GM23338 (cell line): ENCODE measurements at regions not wholly inside any gene's neighbourhood (a gene's known extent, or its start where the extent isn't known, plus 50 kb on each side); places are given as distances from the start of the nearest gene placed in this dataset.

Experiments
- ATAC-seq: fragments of 200-7000 bp; cut with Tn5 transposase; 3 replicates; pipeline ENCODE4 v1.9.1; 2020
- DNase-seq: peaks from one replicate; pipeline ENCODE4 v3.0.0-alpha.2; 2015; ENCODE audit warnings: low spot score
- H2AFZ ChIP-seq: fragments of 200-600 bp; sonication (generic); 2 replicates; pipeline ENCODE4 v1.8.0; 2016; ENCODE audit warnings: antibody characterized with exemption, mild to moderate bottlenecking, moderate library complexity
- H3F3A ChIP-seq: fragments of 200-600 bp; sonication (generic); replicated peaks from 2 replicates; pipeline ENCODE4 v1.8.0; 2017; ENCODE audit warnings: antibody characterized with exemption, mixed run types, low read depth
- H3K27ac ChIP-seq: fragments of 200-600 bp; sonication (generic); 2 replicates; pipeline ENCODE4 v1.6.1; 2016; ENCODE audit warnings: low read depth
- H3K27me3 ChIP-seq: fragments of 200-600 bp; sonication (generic); 2 replicates; pipeline ENCODE4 v1.8.0; 2016; ENCODE audit warnings: mild to moderate bottlenecking, mixed run types, moderate library complexity; ENCODE audit not compliant: insufficient read depth
- H3K36me3 ChIP-seq: fragments of 200-600 bp; sonication (generic); 2 replicates; pipeline ENCODE4 v1.8.0; 2016; ENCODE audit warnings: mild to moderate bottlenecking; ENCODE audit not compliant: insufficient read depth
- H3K4me1 ChIP-seq: fragments of 200-600 bp; sonication (generic); 2 replicates; pipeline ENCODE4 v1.8.0; 2016; ENCODE audit warnings: mild to moderate bottlenecking, moderate library complexity; ENCODE audit not compliant: insufficient read depth
- H3K4me2 ChIP-seq: fragments of 200-600 bp; sonication (generic); 2 replicates; pipeline ENCODE4 v1.7.1; 2017; ENCODE audit warnings: mixed run types
- H3K4me3 ChIP-seq: fragments of 200-600 bp; sonication (generic); 2 replicates; pipeline ENCODE4 v1.6.1; 2016; ENCODE audit warnings: mixed run types
- H3K79me2 ChIP-seq: fragments of 200-600 bp; sonication (generic); replicated peaks from 2 replicates; pipeline ENCODE4 v1.8.0; 2017; ENCODE audit warnings: mild to moderate bottlenecking; ENCODE audit not compliant: insufficient read depth
- H3K9me2 ChIP-seq: fragments of 200-600 bp; sonication (generic); 2 replicates; pipeline ENCODE4 v1.8.0; 2017; ENCODE audit not compliant: insufficient read depth
- H4K20me1 ChIP-seq: fragments of 200-600 bp; sonication (generic); replicated peaks from 2 replicates; pipeline ENCODE4 v1.8.0; 2017; ENCODE audit warnings: mild to moderate bottlenecking; ENCODE audit not compliant: insufficient read depth
- H3K27ac Mint-ChIP-seq: 2 replicates; pipeline ENCODE4 v1.8.0; 2020; ENCODE audit warnings: inconsistent platforms, mild to moderate bottlenecking, moderate library complexity, mixed read lengths
- H3K27me3 Mint-ChIP-seq: 3 replicates; pipeline ENCODE4 v1.8.0; 2022; ENCODE audit warnings: low read depth, mild to moderate bottlenecking, moderate library complexity, mixed read lengths, inconsistent platforms; ENCODE audit not compliant: insufficient read depth, poor library complexity
- H3K36me3 Mint-ChIP-seq: 3 replicates; pipeline ENCODE4 v1.8.0; 2021; ENCODE audit warnings: low read depth, mild to moderate bottlenecking, inconsistent platforms, moderate library complexity, mixed read lengths
- H3K4me1 Mint-ChIP-seq: 3 replicates; pipeline ENCODE4 v1.8.0; 2020; ENCODE audit warnings: mild to moderate bottlenecking, inconsistent platforms, mixed read lengths
- H3K4me3 Mint-ChIP-seq: 3 replicates; pipeline ENCODE4 v1.8.0; 2021; ENCODE audit warnings: moderate library complexity, mild to moderate bottlenecking, inconsistent platforms, mixed read lengths
- H3K9me3 Mint-ChIP-seq: 3 replicates; pipeline ENCODE4 v1.8.0; 2020; ENCODE audit warnings: moderate library complexity, mild to moderate bottlenecking, inconsistent platforms, mixed read lengths
- CREB1 ChIP-seq: fragments of 250-450 bp; sonication (Bioruptor Pico); IDR thresholded peaks from 2 replicates; pipeline ENCODE4 v1.5.0; 2020; ENCODE audit warnings: low read depth, mild to moderate bottlenecking, moderate library complexity
- CTCF ChIP-seq, 2 experiments: fragments of 200-600 bp in 1 of 2; sonication (generic) in 1 of 2; conservative IDR thresholded peaks; 2 replicates each; pipeline versions ENCODE4 v1.5.1 to v1.6.1; 2016 to 2017; ENCODE audit warnings: antibody characterized with exemption in 2 of 2, low read depth in 2 of 2, mild to moderate bottlenecking in 2 of 2, moderate library complexity in 1 of 2
- ETS1 ChIP-seq: IDR thresholded peaks from 2 replicates; pipeline ENCODE4 v1.6.1; 2016; ENCODE audit warnings: antibody characterized with exemption
- EZH2 ChIP-seq: fragments of 200-600 bp; sonication (generic); IDR thresholded peaks from one replicate; pipeline ENCODE4 v1.8.0; 2017; ENCODE audit warnings: antibody characterized with exemption, mild to moderate bottlenecking, low read depth; ENCODE audit not compliant: unreplicated experiment
- EZH2phosphoT487 ChIP-seq: fragments of 200-600 bp; sonication (generic); IDR thresholded peaks from one replicate; pipeline ENCODE4 v1.8.1; 2018; ENCODE audit warnings: antibody characterized with exemption; ENCODE audit not compliant: unreplicated experiment
- POLR2AphosphoS5 ChIP-seq: IDR thresholded peaks from 2 replicates; pipeline ENCODE4 v1.6.1; 2016; ENCODE audit warnings: antibody characterized with exemption, low read depth
- REST ChIP-seq: IDR thresholded peaks from one replicate; pipeline ENCODE4 v1.6.1; 2018; ENCODE audit warnings: antibody characterized with exemption; ENCODE audit not compliant: unreplicated experiment
- STAT1 ChIP-seq: IDR thresholded peaks from one replicate; pipeline ENCODE4 v1.6.1; 2016; ENCODE audit warnings: antibody characterized with exemption; ENCODE audit not compliant: unreplicated experiment
- ZNF331 ChIP-seq: fragments of 250-450 bp; sonication (Bioruptor Pico); IDR thresholded peaks from 2 replicates; pipeline ENCODE4 v1.5.0; 2020; ENCODE audit warnings: low read depth, mild to moderate bottlenecking, moderate library complexity
- ZNF462 ChIP-seq: fragments of 250-450 bp; sonication (Bioruptor Pico); IDR thresholded peaks from 2 replicates; pipeline ENCODE4 v1.5.0; 2020; ENCODE audit warnings: mild to moderate bottlenecking, moderate library complexity

GRCh38 chr2:129400826-129401225, 578.6 kb upstream of the RAB6C start:
- H3K9me3 Mint-ChIP-seq, result no peaks in the 10 kb centered on the region
- H3K36me3 ChIP-seq, result no peaks in the 10 kb centered on the region
- peak overlapping the region; percentile 47 for H2AFZ ChIP-seq

GRCh38 chr2:129402076-129402475, 577.4 kb upstream of the RAB6C start:
- Mint-ChIP-seq H3K36me3 (no peaks in the 10 kb centered on the region), H3K4me3 (no peak overlapping the region), H3K4me1 (no peaks in the 10 kb centered on the region), H3K27me3 (peaks cover 2% of the 10 kb centered on the region), H3K27ac (no peak overlapping the region), H3K9me3 (no peaks in the 10 kb centered on the region)
- H3F3A ChIP-seq, result no peaks in the 10 kb centered on the region
- no peaks in the 10 kb centered on the region for H4K20me1 ChIP-seq
- H3K36me3 ChIP-seq, result no peaks in the 10 kb centered on the region
- no peak overlapping the region for H3K4me3 ChIP-seq
- no peak overlapping the region for H3K4me2 ChIP-seq
- ATAC-seq (no peak), DNase-seq (no peak)
- no peak overlapping the region for H3K27ac ChIP-seq
- H3K79me2 ChIP-seq, result no peaks in the 10 kb centered on the region
- H2AFZ ChIP-seq, result no peak overlapping the region
- H3K4me1 ChIP-seq, result no peaks in the 10 kb centered on the region
- H3K27me3 ChIP-seq, result no peaks in the 10 kb centered on the region
- H3K9me2 ChIP-seq, result no peaks in the 10 kb centered on the region
- TF ChIP-seq POLR2AphosphoS5, result no peak
- TF ChIP-seq CREB1 (CRISPR knock-in tag), result no peak
- TF ChIP-seq ZNF462 (CRISPR knock-in tag), result no peak
- TF ChIP-seq REST, result no peak
- no peak for TF ChIP-seq ETS1
- TF ChIP-seq CTCF (conservative IDR thresholded peaks at IDR 0.05; ENCODE audit: low read depth in 2 of 2), result no peak
- no peak for TF ChIP-seq ZNF331 (CRISPR knock-in tag)
- no peak for TF ChIP-seq EZH2
- no peak for TF ChIP-seq STAT1

More at GRCh38 chr2:129400826-129401225, 578.6 kb upstream of the RAB6C start:
- no peaks in the 10 kb centered on the region for H3K4me1 ChIP-seq
- Mint-ChIP-seq H3K4me1 (no peaks in the 10 kb centered on the region), H3K27ac (no peak overlapping the region), H3K4me3 (no peak overlapping the region), H3K36me3 (no peaks in the 10 kb centered on the region), H3K27me3 (peaks cover 2% of the 10 kb centered on the region)
- H3K79me2 ChIP-seq, result no peaks in the 10 kb centered on the region
- no peaks in the 10 kb centered on the region for H4K20me1 ChIP-seq
- no peak overlapping the region for H3K4me3 ChIP-seq
- H3K27me3 ChIP-seq, result no peaks in the 10 kb centered on the region
- ATAC-seq, result no peak
- no peak overlapping the region for H3K27ac ChIP-seq
- H3F3A ChIP-seq, result no peaks in the 10 kb centered on the region
- no peak for TF ChIP-seq EZH2phosphoT487
- no peak for TF ChIP-seq STAT1
- TF ChIP-seq ZNF331 (CRISPR knock-in tag), result no peak
- TF ChIP-seq EZH2, result no peak
- H3K9me2 ChIP-seq, result no peaks in the 10 kb centered on the region
- H3K4me2 ChIP-seq, result no peak overlapping the region
- no peak for DNase-seq
